B cell (primary cell): ENCODE measurements at regions not wholly inside any gene's neighbourhood (a gene's known extent, or its start where the extent isn't known, plus 50 kb on each side); places are given as distances from the start of the nearest gene placed in this dataset.

ENCODE experiments used
- ATAC-seq: fragments of 200-7000 bp; cut with Tn5 transposase; one replicate; pipeline ENCODE4 v1.10.0; 2021; ENCODE audit warnings: low read depth, mild to moderate bottlenecking, moderate number of reproducible peaks, moderate library complexity
- CTCF ChIA-PET: fragments of 350-600 bp; sonication (Branson Sonifier 250); formaldehyde crosslinking; loops from one replicate; lab custom pipeline; 2021; ENCODE audit warnings: antibody characterized with exemption, inconsistent platforms; lab: Charles Lee
- POLR2A ChIA-PET: fragments of 350-600 bp; sonication (Branson Sonifier 250); formaldehyde crosslinking; loops from one replicate; lab custom pipeline; 2021; ENCODE audit warnings: antibody characterized with exemption; lab: Charles Lee
- DNase-seq: peaks from one replicate; pipeline ENCODE4 v3.0.0; 2013
- H2AFZ ChIP-seq: 2 replicates; pipeline ENCODE4 v1.6.1; 2012; ENCODE audit warnings: mild to moderate bottlenecking, low read depth, low read length; ENCODE audit not compliant: insufficient read depth, poor library complexity, severe bottlenecking
- H3K27ac ChIP-seq, 2 donors: 1 replicate in 1 of 2; 2 replicates in 1 of 2; pipeline ENCODE4 v1.5.1; 2012 to 2013; ENCODE audit warnings: low read length in 2 of 2, mild to moderate bottlenecking in 2 of 2, moderate library complexity in 1 of 2
- H3K27me3 ChIP-seq, 4 experiments: fragments of 200-600 bp in 1 of 4; sonication (generic) in 1 of 4; replicated peaks in 1 of 4; 1 replicate in 2 of 4; 2 replicates in 2 of 4; pipeline versions ENCODE4 v1.6.1 to v1.7.0; 2013 to 2016; ENCODE audit warnings: low read length in 3 of 4, mild to moderate bottlenecking in 2 of 4, mixed read lengths in 1 of 4, moderate library complexity in 1 of 4; ENCODE audit not compliant: insufficient read depth in 4 of 4, control insufficient read depth in 3 of 4; ENCODE audit errors: control extremely low read depth in 1 of 4
- H3K36me3 ChIP-seq, 2 experiments: replicated peaks in 1 of 2; 1 replicate in 1 of 2; 2 replicates in 1 of 2; pipeline versions ENCODE4 v1.6.1 to v1.7.1; 2013; ENCODE audit warnings: low read length in 1 of 2; ENCODE audit not compliant: insufficient read depth in 2 of 2, control insufficient read depth in 1 of 2; ENCODE audit errors: control extremely low read depth in 1 of 2, extremely low read depth in 1 of 2
- H3K4me1 ChIP-seq, 2 donors: fragments of 200-600 bp in 1 of 2; sonication (generic) in 1 of 2; 1 replicate in 1 of 2; 2 replicates in 1 of 2; pipeline versions ENCODE4 v1.5.1 to v1.6.1; 2013 to 2017; ENCODE audit warnings: low read length in 2 of 2; ENCODE audit not compliant: control insufficient read depth in 2 of 2, insufficient read depth in 2 of 2
- H3K4me2 ChIP-seq: replicated peaks from 2 replicates; pipeline ENCODE3; 2012; ENCODE audit warnings: mild to moderate bottlenecking, low read depth, low read length; ENCODE audit not compliant: poor library complexity, severe bottlenecking
- H3K4me3 ChIP-seq, 5 experiments: fragments of 200-600 bp in 1 of 5; sonication (generic) in 1 of 5; 1 replicate in 3 of 5; 2 replicates in 2 of 5; pipeline versions ENCODE4 v1.5.1 to v1.7.0; 2011 to 2016; ENCODE audit warnings: low read length in 4 of 5, mild to moderate bottlenecking in 4 of 5, low read depth in 2 of 5, control low read depth in 1 of 5, moderate library complexity in 1 of 5; ENCODE audit not compliant: insufficient read depth in 1 of 5; ENCODE audit errors: control extremely low read depth in 1 of 5, extremely low read depth in 1 of 5
- H3K79me2 ChIP-seq: fragments of 200-600 bp; sonication (generic); one replicate; pipeline ENCODE4 v1.6.0; 2016; ENCODE audit warnings: low read length; ENCODE audit not compliant: control insufficient read depth, insufficient read depth
- H3K9ac ChIP-seq: fragments of 200-600 bp; sonication (generic); 2 replicates; pipeline ENCODE4 v1.6.1; 2017; ENCODE audit warnings: mild to moderate bottlenecking, low read length, moderate library complexity
- H3K9me3 ChIP-seq, 3 donors: one replicate each; pipeline versions ENCODE4 v1.6.1 to v1.7.1; 2013; ENCODE audit warnings: low read length in 2 of 3; ENCODE audit not compliant: control insufficient read depth in 2 of 3, insufficient read depth in 1 of 3; ENCODE audit errors: control extremely low read depth in 1 of 3
- H4K20me1 ChIP-seq: 2 replicates; pipeline ENCODE4 v1.6.0; 2012; ENCODE audit warnings: mild to moderate bottlenecking, low read length; ENCODE audit not compliant: insufficient read depth, control insufficient read depth, poor library complexity, severe bottlenecking
- H3K27ac Mint-ChIP-seq: one replicate; pipeline ENCODE4 v1.8.0; 2021; ENCODE audit warnings: mixed read lengths
- H3K27me3 Mint-ChIP-seq: one replicate; pipeline ENCODE4 v1.8.0; 2021; ENCODE audit warnings: mixed read lengths
- H3K4me1 Mint-ChIP-seq: one replicate; pipeline ENCODE4 v1.8.0; 2021; ENCODE audit warnings: mixed read lengths
- H3K4me3 Mint-ChIP-seq: one replicate; pipeline ENCODE4 v1.8.0; 2021; ENCODE audit warnings: mixed read lengths
- H3K9me3 Mint-ChIP-seq: one replicate; pipeline ENCODE4 v1.8.0; 2022; ENCODE audit warnings: mixed read lengths; ENCODE audit not compliant: insufficient read depth
- EZH2 ChIP-seq: IDR thresholded peaks from 2 replicates; pipeline ENCODE4 v1.6.1; 2012; ENCODE audit warnings: borderline replicate concordance, low read depth, mild to moderate bottlenecking, moderate library complexity, low read length; ENCODE audit not compliant: insufficient read depth, poor library complexity, severe bottlenecking
- WGBS: methylation state at CpG from one replicate; pipeline ENCODE4 v1.1.5; 2013; ENCODE audit warnings: missing lambda C conversion rate; ENCODE audit not compliant: insufficient coverage; 5-methylcytosine and 5-hydroxymethylcytosine counted together
- intact Hi-C: fragments of 100-400 bp; cut with micrococcal nuclease; formaldehyde crosslinking; loops from one replicate; pipeline ENCODE4 v1.10.0; 2022
- TF ChIP-seq, protein P1 (sequence below): fragments of 200-600 bp; IDR thresholded peaks from one replicate; pipeline ENCODE4 v1.8.0; 2022; ENCODE audit warnings: antibody characterized with exemption, mild to moderate bottlenecking

DNA sequence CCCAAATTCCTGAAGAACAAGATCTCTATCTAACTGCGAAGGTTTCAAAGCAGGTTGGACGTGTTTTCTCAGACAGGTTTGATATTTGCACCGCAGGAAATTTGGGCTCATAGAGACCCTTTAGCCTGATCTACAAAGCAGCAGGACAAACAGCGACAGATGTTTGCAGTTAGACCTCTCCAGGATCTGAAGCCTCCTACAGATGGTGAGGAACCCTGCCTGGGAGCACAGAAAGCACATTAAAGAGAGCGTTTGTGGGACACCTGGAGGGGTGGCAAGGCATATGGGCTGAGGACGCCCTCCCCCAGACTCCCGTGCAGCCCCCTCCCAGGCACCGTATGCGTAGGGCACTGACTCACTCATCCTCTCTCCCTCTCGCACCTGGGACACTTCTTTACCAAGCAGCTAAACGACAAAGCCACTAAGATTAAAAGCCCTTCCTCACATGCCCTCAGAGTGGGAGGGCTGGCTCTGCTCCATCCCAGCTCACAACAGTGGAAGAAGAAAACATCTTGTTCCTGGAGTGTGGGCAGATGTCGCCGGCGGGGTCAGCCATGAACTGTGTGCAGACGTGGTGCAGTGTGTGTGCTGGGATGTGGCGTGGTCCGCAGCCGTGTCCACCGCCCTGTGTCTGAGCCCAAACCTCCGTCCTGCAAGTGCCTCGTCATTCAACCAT lies 249.7 kb upstream of the AFDN start:
- Histone ChIP-seq H3K27ac (no peak overlapping the region), H4K20me1 (no peaks in the 10 kb centered on the region), H3K4me1 (no peaks in the 10 kb centered on the region), H3K9ac (no peak overlapping the region), H3K79me2 (no peaks in the 10 kb centered on the region), H3K4me2 (no peak overlapping the region), H3K36me3 (no peaks in the 10 kb centered on the region), H3K9me3 (peaks cover 0 to 23% (median 0%) of the 10 kb centered on the region in 3 donors), H3K4me3 (no peak overlapping the region), H3K27me3 (no peaks in the 10 kb centered on the region), H2AFZ (no peak overlapping the region)
- TF ChIP-seq, protein P1, sequence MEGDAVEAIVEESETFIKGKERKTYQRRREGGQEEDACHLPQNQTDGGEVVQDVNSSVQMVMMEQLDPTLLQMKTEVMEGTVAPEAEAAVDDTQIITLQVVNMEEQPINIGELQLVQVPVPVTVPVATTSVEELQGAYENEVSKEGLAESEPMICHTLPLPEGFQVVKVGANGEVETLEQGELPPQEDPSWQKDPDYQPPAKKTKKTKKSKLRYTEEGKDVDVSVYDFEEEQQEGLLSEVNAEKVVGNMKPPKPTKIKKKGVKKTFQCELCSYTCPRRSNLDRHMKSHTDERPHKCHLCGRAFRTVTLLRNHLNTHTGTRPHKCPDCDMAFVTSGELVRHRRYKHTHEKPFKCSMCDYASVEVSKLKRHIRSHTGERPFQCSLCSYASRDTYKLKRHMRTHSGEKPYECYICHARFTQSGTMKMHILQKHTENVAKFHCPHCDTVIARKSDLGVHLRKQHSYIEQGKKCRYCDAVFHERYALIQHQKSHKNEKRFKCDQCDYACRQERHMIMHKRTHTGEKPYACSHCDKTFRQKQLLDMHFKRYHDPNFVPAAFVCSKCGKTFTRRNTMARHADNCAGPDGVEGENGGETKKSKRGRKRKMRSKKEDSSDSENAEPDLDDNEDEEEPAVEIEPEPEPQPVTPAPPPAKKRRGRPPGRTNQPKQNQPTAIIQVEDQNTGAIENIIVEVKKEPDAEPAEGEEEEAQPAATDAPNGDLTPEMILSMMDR = no peak
- no peak for TF ChIP-seq EZH2
- intact Hi-C loops = no loop called here
- 95% methylated on average over 20 of the region's 21 CpGs for WGBS
- Mint-ChIP-seq H3K9me3 (no peaks in the 10 kb centered on the region), H3K4me3 (no peak overlapping the region), H3K4me1 (no peaks in the 10 kb centered on the region), H3K27ac (no peak overlapping the region), H3K27me3 (peaks cover 14% of the 10 kb centered on the region)
- ChIA-PET POLR2A (no interaction called here), CTCF (no interaction called here)
- ATAC-seq = no peak
- DNase-seq = no peak

DNA sequence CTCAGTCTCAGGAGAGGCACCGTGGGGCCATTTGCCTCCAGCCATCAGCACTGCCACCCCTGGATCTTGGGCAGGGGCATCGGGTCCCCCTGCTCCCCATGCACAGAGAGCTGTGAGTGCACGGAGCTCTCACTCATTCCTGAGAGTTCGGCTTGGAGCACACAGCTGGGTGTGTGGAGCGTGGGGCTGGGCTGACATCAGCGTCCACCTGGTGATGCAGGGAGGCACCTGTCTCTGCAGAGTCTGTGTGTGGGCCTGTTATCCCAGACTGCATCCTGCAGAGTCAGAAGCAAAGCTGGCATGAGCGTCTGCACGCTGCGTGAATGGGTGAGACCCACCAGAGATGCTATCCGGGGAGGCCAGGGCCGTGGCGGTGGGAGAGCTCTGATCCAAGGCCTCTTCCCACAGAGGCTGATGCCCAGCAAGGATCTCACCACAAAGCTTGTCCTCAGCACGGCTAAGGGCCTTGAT lies 248.8 kb upstream of the AFDN start:
- DNase-seq = no peak
- Histone ChIP-seq H3K4me1 (no peaks in the 10 kb centered on the region), H3K27me3 (no peaks in the 10 kb centered on the region), H2AFZ (no peak overlapping the region), H3K9me3 (peaks cover 0 to 28% (median 7%) of the 10 kb centered on the region in 3 donors), H3K36me3 (no peaks in the 10 kb centered on the region), H3K4me2 (no peak overlapping the region), H4K20me1 (no peaks in the 10 kb centered on the region), H3K27ac (no peak overlapping the region), H3K4me3 (no peak overlapping the region), H3K79me2 (no peaks in the 10 kb centered on the region), H3K9ac (no peak overlapping the region)
- 91% methylated on average over 13 of the region's 13 CpGs for WGBS
- intact Hi-C loops = no loop called here
- peaks cover under 1% of the 10 kb centered on the region for H3K9me3 Mint-ChIP-seq
- H3K4me1 Mint-ChIP-seq = no peaks in the 10 kb centered on the region
- peaks cover 14% of the 10 kb centered on the region for H3K27me3 Mint-ChIP-seq
- CTCF ChIA-PET = no interaction called here
- no peak overlapping the region for H3K27ac Mint-ChIP-seq
- H3K4me3 Mint-ChIP-seq = no peak overlapping the region
- POLR2A ChIA-PET = no interaction called here
- no peak for TF ChIP-seq EZH2
- TF ChIP-seq, protein P1 = no peak
- no peak for ATAC-seq
